Activated CD8-positive, alpha-beta memory T cell treated with anti-CD3 and anti-CD28 coated beads, Interleukin-2, amount 50 U/mL, for 1 hour (primary cell): ENCODE measurements at regions not wholly inside any gene's neighbourhood (a gene's known extent, or its start where the extent isn't known, plus 50 kb on each side); places are given as distances from the start of the nearest gene placed in this dataset.
"Not testable (repeated sequence)": the region's sequence is repeated elsewhere in the genome, so short reads cannot be mapped to it uniquely, and the experiment has no call there.

Source experiments
- DNase-seq: peaks from one replicate; pipeline ENCODE4 v3.0.0-alpha.2; 2020; ENCODE audit errors: extremely low read depth

GRCh38 chr15:66964111-66964738 lies 101.2 kb upstream of the SMAD3 start:
- no peak for DNase-seq

- DNase-seq, result no peak
These were observed 100.6 kb upstream of the SMAD3 start for GRCh38 chr15:66964791-66965190.

GRCh38 chr15:66965201-66965900 lies 100.1 kb upstream of the SMAD3 start:
- no peak for DNase-seq

- DNase-seq, result no peak
These were observed 99.1 kb upstream of the SMAD3 start for GRCh38 chr15:66966256-66966655.

- no peak for DNase-seq
These were observed 96.4 kb upstream of the SMAD3 start for GRCh38 chr15:66968806-66969596.

GRCh38 chr15:66974131-66974530 lies 91.3 kb upstream of the SMAD3 start:
- not testable (repeated sequence) for DNase-seq

- not testable (repeated sequence) for DNase-seq
These were observed 89.2 kb upstream of the SMAD3 start for GRCh38 chr15:66976106-66976640.

GRCh38 chr15:66980326-66980725 lies 85.1 kb upstream of the SMAD3 start:
- DNase-seq, result not testable (repeated sequence)

GRCh38 chr15:66981771-66982170 lies 83.6 kb upstream of the SMAD3 start:
- DNase-seq, result no peak

- DNase-seq, result no peak
These were observed 83.2 kb upstream of the SMAD3 start for GRCh38 chr15:66982250-66982649.

GRCh38 chr15:66982816-66983215 lies 82.6 kb upstream of the SMAD3 start:
- DNase-seq, result no peak

GRCh38 chr15:66985653-66986052 lies 79.7 kb upstream of the SMAD3 start:
- DNase-seq, result no peak

- DNase-seq, result no peak
These were observed 78.5 kb upstream of the SMAD3 start for GRCh38 chr15:66986951-66987350.

- DNase-seq, result no peak
These were observed 72.3 kb upstream of the SMAD3 start for GRCh38 chr15:66993090-66993489.

GRCh38 chr15:66993874-66994696 lies 71.3 kb upstream of the SMAD3 start:
- no peak for DNase-seq

GRCh38 chr15:66994927-66995656 lies 70.3 kb upstream of the SMAD3 start:
- DNase-seq, result no peak

GRCh38 chr15:66996094-66996493 lies 69.3 kb upstream of the SMAD3 start:
- DNase-seq, result no peak

- no peak for DNase-seq
These were observed 68.2 kb upstream of the SMAD3 start for GRCh38 chr15:66997212-66997611.

GRCh38 chr15:66998234-66998633 lies 67.2 kb upstream of the SMAD3 start:
- not testable (repeated sequence) for DNase-seq

- DNase-seq, result no peak
These were observed 66.1 kb upstream of the SMAD3 start for GRCh38 chr15:66999046-66999968.
